H1 (cell line): ENCODE measurements at regions not wholly inside any gene's neighbourhood (a gene's known extent, or its start where the extent isn't known, plus 50 kb on each side); places are given as distances from the start of the nearest gene placed in this dataset.

ENCODE experiments used
- CTCF ChIA-PET: fragments of 300-600 bp; sonication (Branson Sonifier 250); formaldehyde crosslinking; loops from one replicate; lab custom pipeline; 2021; ENCODE audit not compliant: partially characterized antibody; lab: Charles Lee
- POLR2A ChIA-PET: fragments of 300-600 bp; sonication (Branson Sonifier 250); formaldehyde crosslinking; loops from one replicate; lab custom pipeline; 2021; ENCODE audit warnings: inconsistent platforms; ENCODE audit not compliant: partially characterized antibody; lab: Charles Lee
- DNase-seq, 2 experiments: peaks; one replicate each; pipeline versions ENCODE4 v3.0.0 to v3.0.0-alpha.2; 2010 to 2022; ENCODE audit warnings: low spot score in 2 of 2, low read depth in 1 of 2, mixed read lengths in 1 of 2
- FAIRE-seq: peaks from 2 replicates; lab custom pipeline; 2011; peaks lifted over from hg19 to GRCh38; lab: Jason Lieb, UNC
- H2AFZ ChIP-seq: 2 replicates; pipeline ENCODE4 v1.8.1; 2012; ENCODE audit warnings: low read length, inconsistent platforms
- H2AK5ac ChIP-seq: 2 replicates; pipeline ENCODE4 v1.6.1; 2013; ENCODE audit warnings: low read depth, low read length
- H2BK120ac ChIP-seq: replicated peaks from 2 replicates; pipeline ENCODE3; 2013; ENCODE audit warnings: low read depth, low read length, inconsistent platforms
- H2BK12ac ChIP-seq: 2 replicates; pipeline ENCODE4 v1.6.1; 2013; ENCODE audit warnings: low read depth, low read length
- H2BK15ac ChIP-seq: 2 replicates; pipeline ENCODE4 v1.6.1; 2013; ENCODE audit warnings: low read length
- H2BK20ac ChIP-seq: 2 replicates; pipeline ENCODE4 v1.6.1; 2013; ENCODE audit warnings: low read length
- H2BK5ac ChIP-seq: 2 replicates; pipeline ENCODE4 v1.6.1; 2013; ENCODE audit warnings: low read depth, low read length
- H3K14ac ChIP-seq: 2 replicates; pipeline ENCODE4 v1.6.1; 2013; ENCODE audit warnings: inconsistent platforms; ENCODE audit not compliant: insufficient read length
- H3K18ac ChIP-seq: 2 replicates; pipeline ENCODE4 v1.6.1; 2013; ENCODE audit warnings: low read length; ENCODE audit errors: extremely low read depth
- H3K23ac ChIP-seq: 2 replicates; pipeline ENCODE4 v1.6.1; 2013; ENCODE audit warnings: inconsistent platforms; ENCODE audit not compliant: insufficient read length
- H3K23me2 ChIP-seq: 2 replicates; pipeline ENCODE4 v1.6.1; 2013; ENCODE audit warnings: low read depth, low read length
- H3K27ac ChIP-seq: 2 replicates; pipeline ENCODE4 v1.6.1; 2011; ENCODE audit warnings: low read depth, low read length, inconsistent platforms
- H3K27me3 ChIP-seq, 4 experiments: replicated peaks in 1 of 4; 1 replicate in 1 of 4; 2 replicates in 3 of 4; pipeline versions ENCODE4 v1.6.1 to v1.8.1; 2011 to 2013; ENCODE audit warnings: low read length in 3 of 4, mild to moderate bottlenecking in 3 of 4, inconsistent platforms in 2 of 4, mixed read lengths in 2 of 4, moderate library complexity in 1 of 4; ENCODE audit not compliant: control insufficient read depth in 3 of 4, insufficient read depth in 3 of 4; ENCODE audit errors: extremely low read depth in 1 of 4
- H3K36me3 ChIP-seq, 4 experiments: 2 replicates each; pipeline versions ENCODE4 v1.6.1 to v1.8.1; 2011 to 2013; ENCODE audit warnings: mild to moderate bottlenecking in 4 of 4, low read length in 3 of 4, moderate library complexity in 2 of 4, control low read depth in 1 of 4, inconsistent platforms in 1 of 4; ENCODE audit not compliant: insufficient read depth in 4 of 4, control insufficient read depth in 2 of 4
- H3K4ac ChIP-seq: replicated peaks from 2 replicates; pipeline ENCODE3; 2013; ENCODE audit warnings: low read length, low read depth, mixed read lengths, inconsistent platforms; ENCODE audit not compliant: insufficient read length
- H3K4me1 ChIP-seq, 4 experiments: replicated peaks in 1 of 4; 1 replicate in 1 of 4; 2 replicates in 3 of 4; pipeline versions ENCODE4 v1.6.1 to v1.8.1; 2011 to 2013; ENCODE audit warnings: low read length in 3 of 4, inconsistent platforms in 2 of 4, mixed read lengths in 1 of 4; ENCODE audit not compliant: insufficient read depth in 4 of 4, control insufficient read depth in 3 of 4
- H3K4me2 ChIP-seq, 2 experiments: 2 replicates each; pipeline versions ENCODE4 v1.6.1 to v1.8.1; 2011 to 2013; ENCODE audit warnings: low read depth in 2 of 2, low read length in 2 of 2, control low read depth in 1 of 2, inconsistent platforms in 1 of 2, mild to moderate bottlenecking in 1 of 2; ENCODE audit not compliant: insufficient read depth in 1 of 2
- H3K4me3 ChIP-seq, 4 experiments: fragments of 200-600, 300-600 bp in 1 of 4; sonication (generic), shearing (Covaris generic), sonication (Bioruptor Twin) in 1 of 4; 2 replicates each; pipeline versions ENCODE4 v1.5.1 to v1.8.1; 2011 to 2016; ENCODE audit warnings: low read length in 4 of 4, low read depth in 3 of 4, control low read depth in 2 of 4, inconsistent platforms in 2 of 4, mild to moderate bottlenecking in 2 of 4, mixed read lengths in 1 of 4, moderate library complexity in 1 of 4; ENCODE audit not compliant: insufficient read depth in 2 of 4; ENCODE audit errors: extremely low read depth in 1 of 4
- H3K56ac ChIP-seq: replicated peaks from 2 replicates; pipeline ENCODE3; 2013; ENCODE audit warnings: low read depth, mild to moderate bottlenecking, mixed read lengths, low read length, inconsistent platforms; ENCODE audit not compliant: insufficient read length
- H3K79me1 ChIP-seq: 2 replicates; pipeline ENCODE4 v1.6.1; 2013; ENCODE audit warnings: low read depth, low read length, control low read depth
- H3K79me2 ChIP-seq, 2 experiments: 2 replicates each; pipeline versions ENCODE4 v1.6.1 to v1.8.1; 2012 to 2013; ENCODE audit warnings: low read length in 2 of 2, mild to moderate bottlenecking in 2 of 2, inconsistent platforms in 1 of 2; ENCODE audit not compliant: insufficient read depth in 2 of 2, control insufficient read depth in 1 of 2
- H3K9ac ChIP-seq, 4 experiments: replicated peaks in 1 of 4; 1 replicate in 1 of 4; 2 replicates in 3 of 4; pipeline versions ENCODE4 v1.6.1 to v1.8.1; 2011 to 2013; ENCODE audit warnings: low read depth in 3 of 4, low read length in 3 of 4, control low read depth in 2 of 4, mild to moderate bottlenecking in 2 of 4, moderate library complexity in 2 of 4, inconsistent platforms in 1 of 4; ENCODE audit errors: extremely low read depth in 1 of 4
- H3K9me3 ChIP-seq, 2 experiments: 2 replicates each; pipeline versions ENCODE4 v1.6.1 to v1.8.1; 2012 to 2013; ENCODE audit warnings: mild to moderate bottlenecking in 2 of 2, moderate library complexity in 2 of 2, control low read depth in 1 of 2, inconsistent platforms in 1 of 2, low read depth in 1 of 2, low read length in 1 of 2, mixed read lengths in 1 of 2; ENCODE audit not compliant: insufficient read depth in 2 of 2
- H4K20me1 ChIP-seq, 2 experiments: replicated peaks in 1 of 2; 2 replicates each; pipeline versions ENCODE3 to v1.8.1; 2011 to 2013; ENCODE audit warnings: inconsistent platforms in 2 of 2, low read length in 2 of 2, mild to moderate bottlenecking in 1 of 2; ENCODE audit not compliant: insufficient read depth in 2 of 2, control insufficient read depth in 1 of 2
- H4K5ac ChIP-seq: 2 replicates; pipeline ENCODE4 v1.6.1; 2013; ENCODE audit warnings: low read length, low read depth, mixed read lengths, inconsistent platforms; ENCODE audit not compliant: insufficient read length
- H4K8ac ChIP-seq: 2 replicates; pipeline ENCODE4 v1.8.0; 2013; ENCODE audit warnings: mild to moderate bottlenecking, moderate library complexity, low read length, inconsistent platforms; ENCODE audit not compliant: insufficient read depth; ENCODE audit errors: extremely low read depth
- H4K91ac ChIP-seq: replicated peaks from 2 replicates; pipeline ENCODE3; 2013; ENCODE audit warnings: low read length, mixed read lengths, inconsistent platforms; ENCODE audit not compliant: insufficient read length
- EGR1 ChIP-seq: IDR thresholded peaks from 2 replicates; pipeline ENCODE4 v1.6.1; 2011; ENCODE audit warnings: low read depth, low read length, borderline replicate concordance
- EP300 ChIP-seq, 2 experiments: IDR thresholded peaks; 1 replicate in 1 of 2; 2 replicates in 1 of 2; pipeline ENCODE4 v1.6.1; 2011 to 2012; ENCODE audit warnings: low read depth in 2 of 2, low read length in 2 of 2, mild to moderate bottlenecking in 2 of 2, borderline replicate concordance in 1 of 2, inconsistent platforms in 1 of 2, moderate library complexity in 1 of 2
- EZH2 ChIP-seq: fragments of 200-600 bp; sonication (generic); IDR thresholded peaks from 2 replicates; pipeline ENCODE4 v1.7.1; 2012; ENCODE audit warnings: low read depth, mild to moderate bottlenecking, moderate library complexity, low read length, inconsistent platforms; ENCODE audit not compliant: severe bottlenecking
- FOSL1 ChIP-seq: IDR thresholded peaks from 2 replicates; pipeline ENCODE4 v1.6.1; 2011; ENCODE audit warnings: mild to moderate bottlenecking, low read depth, low read length, moderate library complexity; ENCODE audit not compliant: insufficient read depth
- GTF2F1 ChIP-seq: IDR thresholded peaks from 2 replicates; pipeline ENCODE4 v1.6.1; 2012; ENCODE audit warnings: low read depth, low read length, improper control_type of control experiment, borderline replicate concordance
- HDAC2 ChIP-seq, 2 experiments: fragments of 300-600 bp in 1 of 2; sonication (generic) in 1 of 2; IDR thresholded peaks; 2 replicates each; pipeline ENCODE4 v1.6.1; 2011 to 2012; ENCODE audit warnings: low read depth in 2 of 2, low read length in 2 of 2, mild to moderate bottlenecking in 2 of 2, moderate library complexity in 2 of 2, borderline replicate concordance in 1 of 2, inconsistent platforms in 1 of 2
- HDAC6 ChIP-seq: IDR thresholded peaks from one replicate; pipeline ENCODE4 v1.7.1; 2012; ENCODE audit warnings: low read depth, mild to moderate bottlenecking, inconsistent platforms, low read length, moderate library complexity
- KDM4A ChIP-seq: IDR thresholded peaks from one replicate; pipeline ENCODE4 v1.7.1; 2012; ENCODE audit warnings: low read depth, mild to moderate bottlenecking, moderate library complexity, low read length, inconsistent platforms; ENCODE audit not compliant: severe bottlenecking
- MAFK ChIP-seq: IDR thresholded peaks from 2 replicates; pipeline ENCODE4 v1.6.1; 2012; ENCODE audit warnings: low read depth, mild to moderate bottlenecking, improper control_type of control experiment, low read length
- PHF8 ChIP-seq: fragments of 200-600 bp; sonication (generic); conservative IDR thresholded peaks from 2 replicates; pipeline ENCODE4 v1.7.1; 2012; ENCODE audit warnings: low read depth, mild to moderate bottlenecking, inconsistent platforms, low read length, moderate library complexity
- POLR2A ChIP-seq, 2 experiments: IDR thresholded peaks; 1 replicate in 1 of 2; 2 replicates in 1 of 2; pipeline ENCODE4 v1.6.1; 2011; ENCODE audit warnings: low read depth in 2 of 2, low read length in 2 of 2, mild to moderate bottlenecking in 2 of 2; ENCODE audit errors: control extremely low read depth in 1 of 2
- SIRT6 ChIP-seq: IDR thresholded peaks from one replicate; pipeline ENCODE4 v1.7.1; 2012; ENCODE audit warnings: low read length, inconsistent platforms
- SIX5 ChIP-seq: IDR thresholded peaks from 2 replicates; pipeline ENCODE4 v1.6.1; 2011; ENCODE audit warnings: mild to moderate bottlenecking, low read depth, low read length
- SP4 ChIP-seq: IDR thresholded peaks from 2 replicates; pipeline ENCODE4 v1.6.1; 2012; ENCODE audit warnings: low read length, inconsistent platforms
- SRF ChIP-seq: IDR thresholded peaks from 2 replicates; pipeline ENCODE4 v1.6.1; 2011; ENCODE audit warnings: mild to moderate bottlenecking, low read depth, low read length, moderate library complexity
- ZNF274 ChIP-seq: IDR thresholded peaks from 2 replicates; pipeline ENCODE4 v1.7.0; 2012; ENCODE audit warnings: low read length, borderline replicate concordance; ENCODE audit errors: extremely low read depth
- WGBS, 2 experiments: shearing (Covaris generic) in 1 of 2; methylation state at CpG; one replicate each; pipeline versions ENCODE4 v1.1.6 to v1.1.7; 2013 to 2015; ENCODE audit warnings: low lambda C conversion rate in 2 of 2, mixed read lengths in 2 of 2, inconsistent platforms in 1 of 2, low coverage in 1 of 2, missing lambda C conversion rate in 1 of 2; ENCODE audit not compliant: insufficient replicate concordance in 2 of 2, insufficient coverage in 1 of 2, insufficient read length in 1 of 2; ENCODE audit errors: extremely low coverage in 1 of 2, missing lambda C conversion rate in 1 of 2; 5-methylcytosine and 5-hydroxymethylcytosine counted together

GRCh38 chr10:2878818-2879217 is 188.5 kb upstream of the PFKP start:
- Histone ChIP-seq H4K5ac (no peak overlapping the region), H3K4me1 (no peaks in the 10 kb centered on the region), H3K4me2 (no peak overlapping the region), H3K4me3 (no peak overlapping the region), H3K9me3 (no peaks in the 10 kb centered on the region), H4K91ac (no peak overlapping the region), H2AK5ac (no peak overlapping the region), H3K36me3 (no peaks in the 10 kb centered on the region), H3K4ac (peak overlapping the region; percentile 46), H3K14ac (no peak overlapping the region), H2BK5ac (no peak overlapping the region), H2BK120ac (no peak overlapping the region), H3K79me1 (no peaks in the 10 kb centered on the region), H3K23ac (no peak overlapping the region), H2BK12ac (no peak overlapping the region), H2BK20ac (no peak overlapping the region), H4K8ac (no peak overlapping the region), H3K18ac (no peak overlapping the region), H2BK15ac (no peak overlapping the region), H3K56ac (no peak overlapping the region), H3K23me2 (no peaks in the 10 kb centered on the region), H3K79me2 (no peaks in the 10 kb centered on the region), H3K27me3 (no peaks in the 10 kb centered on the region), H3K9ac (no peak overlapping the region), H3K27ac (no peak overlapping the region), H4K20me1 (no peaks in the 10 kb centered on the region), H2AFZ (no peak overlapping the region)
- DNase-seq = no peak
- ChIA-PET CTCF (interaction anchor here (0.6 to 0.8 kb wide), 2 partner anchors 99 to 1510 kb away, joined by 3 to 4 read pairs; no protein-coding TSS in a partner anchor), POLR2A (no interaction called here)
- 84% methylated on average over 8 of the region's 8 CpGs; no CpG with 5 or more reads in 1 of the 2 experiments for WGBS, 2 experiments
- FAIRE-seq = no peak
- no peak for TF ChIP-seq SIX5
- TF ChIP-seq EZH2 = no peak
- TF ChIP-seq SP4 = no peak
- TF ChIP-seq POLR2A (IDR thresholded peaks at IDR 0.05; ENCODE audit: control extremely low read depth in 1 of 2, low read depth in 2 of 2, low read length in 2 of 2) = no peak
- TF ChIP-seq MAFK = no peak
- TF ChIP-seq HDAC6 = no peak
- no peak for TF ChIP-seq ZNF274
- TF ChIP-seq HDAC2 (IDR thresholded peaks at IDR 0.05; ENCODE audit: borderline replicate concordance in 1 of 2, low read depth in 2 of 2, low read length in 2 of 2) = no peak
- no peak for TF ChIP-seq SRF
- no peak for TF ChIP-seq PHF8
- TF ChIP-seq FOSL1 = no peak
- no peak for TF ChIP-seq EGR1
- TF ChIP-seq GTF2F1 = no peak
- no peak for TF ChIP-seq EP300 (IDR thresholded peaks at IDR 0.05; ENCODE audit: borderline replicate concordance in 1 of 2, low read depth in 2 of 2, low read length in 2 of 2)
- TF ChIP-seq KDM4A = no peak
- no peak for TF ChIP-seq SIRT6
